Heart left ventricle (tissue), 16 donors: ENCODE measurements at regions not wholly inside any gene's neighbourhood (a gene's known extent, or its start where the extent isn't known, plus 50 kb on each side); places are given as distances from the start of the nearest gene placed in this dataset.

Experiments
- ATAC-seq, 4 donors: fragments of 200-7000 bp; cut with Tn5 transposase; one replicate each; pipeline ENCODE4 v1.9.1; 2020 to 2022; ENCODE audit warnings: moderate library complexity in 4 of 4, mild to moderate bottlenecking in 3 of 4, moderate number of reproducible peaks in 1 of 4
- DNase-seq, 5 donors: peaks; one replicate each; pipeline ENCODE4 v3.0.0-alpha.2; 2020
- H3K27ac ChIP-seq, 12 donors: fragments of 200-600 bp; sonication (generic) in 4 of 12; one replicate each; pipeline versions ENCODE4 v1.5.0 to v1.8.0; 2016 to 2022; ENCODE audit warnings: mild to moderate bottlenecking in 2 of 12
- H3K27me3 ChIP-seq, 9 donors: fragments of 200-600 bp; sonication (generic) in 2 of 9; one replicate each; pipeline versions ENCODE4 v1.5.1 to v1.8.0; 2016 to 2022; ENCODE audit warnings: mild to moderate bottlenecking in 3 of 9
- H3K36me3 ChIP-seq, 9 donors: fragments of 200-600 bp; sonication (generic) in 2 of 9; one replicate each; pipeline versions ENCODE4 v1.5.0 to v1.8.0; 2018 to 2022; ENCODE audit warnings: mild to moderate bottlenecking in 2 of 9
- H3K4me1 ChIP-seq, 12 donors: fragments of 200-600 bp; sonication (generic) in 4 of 12; one replicate each; pipeline versions ENCODE4 v1.5.0 to v1.8.0; 2016 to 2022; ENCODE audit warnings: mild to moderate bottlenecking in 3 of 12
- H3K4me3 ChIP-seq, 12 donors: fragments of 200-600 bp; sonication (generic) in 4 of 12; one replicate each; pipeline versions ENCODE4 v1.5.0 to v1.8.0; 2017 to 2022; ENCODE audit warnings: mild to moderate bottlenecking in 9 of 12, moderate library complexity in 4 of 12
- H3K9me3 ChIP-seq, 12 donors: fragments of 200-600 bp; sonication (generic) in 4 of 12; one replicate each; pipeline versions ENCODE4 v1.5.0 to v1.8.0; 2016 to 2022; ENCODE audit warnings: mild to moderate bottlenecking in 1 of 12
- POLR2A ChIP-seq, 2 donors: fragments of 450-650 bp; IDR thresholded peaks; one replicate each; pipeline ENCODE4 v1.6.1; 2017; ENCODE audit warnings: antibody characterized with exemption in 2 of 2, mild to moderate bottlenecking in 2 of 2, moderate library complexity in 2 of 2
- WGBS, 4 donors: extraction: QIAGEN DNeasy Blood & Tissue Kit in 2 of 4; methylation state at CpG; one replicate each; pipeline versions ENCODE4 v1.1.5 to v1.1.7; 2013 to 2018; 5-methylcytosine and 5-hydroxymethylcytosine counted together
- intact Hi-C, 10 donors: fragments of 100-400 bp; cut with DNase I; formaldehyde crosslinking; loops; one replicate each; pipeline versions ENCODE4 v1.11.1 to v1.14.2; 2022
- TF ChIP-seq, protein P1 (sequence below), 12 donors: fragments of 200-600 bp; sonication (generic) in 4 of 12; IDR thresholded peaks; one replicate each; pipeline versions ENCODE4 v1.5.0 to v1.8.0; 2018 to 2022; ENCODE audit warnings: antibody characterized with exemption in 12 of 12, mild to moderate bottlenecking in 5 of 12
- donor health status: ischemic (EF 13 %, LVEDD 7.1; RV severe dilation, severe dysfunction).
- donor health status: healthy with polysubstance abuse.
- donor health status: DM: no; HTN: yes; CAD: no.
- donor health status: DM: no; HTN: no; CAD: no.
- donor health status: ischemic (EF 25% LVEDD 6.9; RV normal size, moderate dysfunction).
- donor health status: ischemic (EF 25% LVEDD 5.7; RV mildly dilated, moderate dysfunction).
- donor health status: healthy.
- donor health status: DM: yes; HTN: yes; CAD: no.
- donor health status: ischemic (EF 35%, LVEDD 5.7; RV mildly dilated, moderate dysfunction).
- donor health status: nonischemic (EF 11% LVEDD 7.7; RV severe dilation, severe dysfunction).
- donor health status: DM: yes; HTN: yes; CAD: no.
- donor health status: PGD.
- donor health status: ischemic (EF 29% LVEDD 5.4; RV normal size, mild dysfunction).
- donor health status: nonischemic (EF 23%, LVEDD 6.1; RV moderate dilation, normal function).

DNA sequence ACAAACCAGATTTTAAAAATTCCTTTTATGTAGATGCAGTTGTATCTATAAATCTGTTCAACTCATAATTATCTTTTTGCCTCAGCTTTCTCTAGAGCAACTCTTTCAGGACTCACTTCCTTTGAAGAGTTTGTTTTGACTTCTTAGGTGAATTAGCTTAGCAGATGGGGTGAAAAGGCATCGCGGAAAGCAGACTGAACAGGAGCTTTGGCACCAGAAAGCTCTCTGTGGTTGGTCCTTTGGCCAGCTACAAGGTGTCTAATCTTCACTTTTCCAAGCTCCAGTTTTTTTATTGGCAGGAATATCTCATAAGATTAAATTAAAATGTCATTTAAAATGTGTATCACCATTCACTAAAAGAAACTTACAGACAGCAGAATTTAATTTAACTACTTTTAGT, 60.6 kb upstream of the KLF12 start:
- 61 to 77% (median 66%) methylated on average over 2 of the region's 2 CpGs for WGBS, 4 donors
- ATAC-seq, result no peak

DNA sequence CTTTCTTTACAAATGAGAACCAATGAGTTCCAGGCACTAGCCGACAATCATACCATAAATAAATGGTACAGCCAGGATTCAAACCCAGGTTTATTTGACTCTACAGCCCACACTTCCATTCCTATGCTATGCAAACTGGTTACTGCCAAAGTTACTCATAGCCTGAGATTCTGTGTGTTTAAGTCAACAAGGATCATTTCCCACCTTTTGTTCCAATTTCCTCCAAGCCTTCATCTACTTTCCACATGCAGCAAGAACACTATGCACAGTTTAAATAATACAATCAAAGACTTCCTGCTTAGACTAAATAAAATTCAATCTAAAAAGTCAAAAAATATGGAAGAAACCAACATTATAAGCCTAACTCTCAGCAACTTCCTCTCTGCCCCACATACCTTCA, 59.2 kb upstream of the KLF12 start:
- Histone ChIP-seq H3K4me1 (peaks cover 0 to 3% (median 0%) of the 10 kb centered on the region in 12 donors), H3K4me3 (no peak overlapping the region), H3K36me3 (no peaks in the 10 kb centered on the region), H3K27ac (no peak overlapping the region), H3K27me3 (no peaks in the 10 kb centered on the region), H3K9me3 (no peaks in the 10 kb centered on the region)
- ATAC-seq, result no peak
- TF ChIP-seq, protein P1, sequence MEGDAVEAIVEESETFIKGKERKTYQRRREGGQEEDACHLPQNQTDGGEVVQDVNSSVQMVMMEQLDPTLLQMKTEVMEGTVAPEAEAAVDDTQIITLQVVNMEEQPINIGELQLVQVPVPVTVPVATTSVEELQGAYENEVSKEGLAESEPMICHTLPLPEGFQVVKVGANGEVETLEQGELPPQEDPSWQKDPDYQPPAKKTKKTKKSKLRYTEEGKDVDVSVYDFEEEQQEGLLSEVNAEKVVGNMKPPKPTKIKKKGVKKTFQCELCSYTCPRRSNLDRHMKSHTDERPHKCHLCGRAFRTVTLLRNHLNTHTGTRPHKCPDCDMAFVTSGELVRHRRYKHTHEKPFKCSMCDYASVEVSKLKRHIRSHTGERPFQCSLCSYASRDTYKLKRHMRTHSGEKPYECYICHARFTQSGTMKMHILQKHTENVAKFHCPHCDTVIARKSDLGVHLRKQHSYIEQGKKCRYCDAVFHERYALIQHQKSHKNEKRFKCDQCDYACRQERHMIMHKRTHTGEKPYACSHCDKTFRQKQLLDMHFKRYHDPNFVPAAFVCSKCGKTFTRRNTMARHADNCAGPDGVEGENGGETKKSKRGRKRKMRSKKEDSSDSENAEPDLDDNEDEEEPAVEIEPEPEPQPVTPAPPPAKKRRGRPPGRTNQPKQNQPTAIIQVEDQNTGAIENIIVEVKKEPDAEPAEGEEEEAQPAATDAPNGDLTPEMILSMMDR (IDR thresholded peaks at IDR 0.05), result no peak
- TF ChIP-seq POLR2A (IDR thresholded peaks at IDR 0.05), result no peak
- intact Hi-C loops, result no loop called here
- DNase-seq, result no peak
- WGBS, 4 donors, result 84 to 100% (median 92%) methylated on average over 1 of the region's 1 CpG

More for the DNA sequence above, 60.6 kb upstream of the KLF12 start:
- Histone ChIP-seq H3K9me3 (no peaks in the 10 kb centered on the region), H3K4me1 (peaks cover 0 to 3% (median 0%) of the 10 kb centered on the region in 12 donors), H3K4me3 (no peak overlapping the region), H3K36me3 (no peaks in the 10 kb centered on the region), H3K27ac (no peak overlapping the region), H3K27me3 (no peaks in the 10 kb centered on the region)
- TF ChIP-seq POLR2A (IDR thresholded peaks at IDR 0.05), result no peak
- TF ChIP-seq, protein P1 (IDR thresholded peaks at IDR 0.05), result no peak
- intact Hi-C loops, result no loop called here
- DNase-seq, result no peak

DNA sequence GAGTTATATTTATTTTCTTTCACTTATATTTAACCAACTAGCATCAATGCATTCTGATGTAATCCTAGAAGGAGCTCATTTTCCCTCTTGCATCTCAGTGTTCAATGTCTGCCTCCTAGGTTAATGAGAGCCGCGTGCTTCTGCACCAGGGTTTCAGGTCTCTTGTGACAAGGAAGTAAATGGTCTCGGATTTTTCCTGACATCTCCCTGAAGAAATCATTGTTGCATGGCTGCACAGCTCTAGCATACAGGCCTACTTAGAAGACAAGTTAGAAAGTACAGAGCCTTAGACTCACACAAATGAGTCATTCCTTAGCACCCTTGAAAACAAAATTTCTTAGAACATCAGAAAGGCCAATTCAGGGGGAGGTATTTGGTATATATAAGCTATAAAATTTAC, 57.2 kb upstream of the KLF12 start:
- no peaks in the 10 kb centered on the region for H3K27me3 ChIP-seq
- intact Hi-C loops, result no loop called here
- no peak for DNase-seq
- H3K4me3 ChIP-seq, result no peak overlapping the region
- H3K36me3 ChIP-seq, result no peaks in the 10 kb centered on the region
- TF ChIP-seq, protein P1 (IDR thresholded peaks at IDR 0.05), result no peak
- no peak for TF ChIP-seq POLR2A (IDR thresholded peaks at IDR 0.05)
- 88 to 97% (median 91%) methylated on average over 3 of the region's 3 CpGs for WGBS, 4 donors
- ATAC-seq, result no peak
- H3K9me3 ChIP-seq, result no peaks in the 10 kb centered on the region
- H3K4me1 ChIP-seq, result no peaks in the 10 kb centered on the region
- H3K27ac ChIP-seq, result no peak overlapping the region

DNA sequence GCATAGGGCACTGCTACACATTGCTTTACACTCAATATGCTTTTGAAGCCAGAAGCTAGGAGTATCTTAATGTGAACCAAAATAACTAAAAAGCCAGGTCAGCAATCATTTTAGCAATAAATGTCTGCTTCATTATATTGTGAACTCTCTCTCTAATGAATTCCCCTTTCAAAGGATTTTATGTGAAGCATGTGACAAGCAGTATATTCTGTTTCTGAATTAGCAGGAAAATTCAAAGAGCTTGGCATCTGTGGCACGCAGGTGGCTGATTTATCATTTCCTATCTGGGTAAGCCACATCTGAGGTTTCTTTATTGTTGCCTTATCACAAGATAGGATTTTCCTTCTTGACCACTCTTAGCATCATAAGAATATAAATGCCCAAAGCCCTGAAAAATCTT, 56.8 kb upstream of the KLF12 start:
- Histone ChIP-seq H3K36me3 (no peaks in the 10 kb centered on the region), H3K9me3 (no peaks in the 10 kb centered on the region), H3K4me1 (no peaks in the 10 kb centered on the region), H3K27me3 (no peaks in the 10 kb centered on the region), H3K4me3 (no peak overlapping the region), H3K27ac (no peak overlapping the region)
- intact Hi-C loops, result no loop called here
- WGBS, 4 donors, result 59 to 76% (median 70%) methylated on average over 1 of the region's 1 CpG
- ATAC-seq (no peak), DNase-seq (no peak)
- TF ChIP-seq POLR2A (IDR thresholded peaks at IDR 0.05), result no peak
- TF ChIP-seq, protein P1 (IDR thresholded peaks at IDR 0.05), result no peak
